K562 (cell line): ENCODE measurements at regions not wholly inside any gene's neighbourhood (a gene's known extent, or its start where the extent isn't known, plus 50 kb on each side); places are given as distances from the start of the nearest gene placed in this dataset.

Experiments used
- ATAC-seq: fragments of 200-7000 bp; cut with Tn5 transposase; 3 replicates; pipeline ENCODE4 v1.9.1; 2020; ENCODE audit warnings: moderate library complexity
- BruUV-seq: library from RNA; stranded (reverse); fragments of 400-500 nt; replicated peaks from 2 replicates; lab custom pipeline; 2021; lab: Mats Ljungman, UMichigan
- CTCF ChIA-PET: fragments of 300-600 bp; formaldehyde crosslinking; extraction: SDS; loops from one replicate; lab custom pipeline; 2021; ENCODE audit warnings: low intra/inter-chr PET ratio; lab: Yijun Ruan, JAX
- POLR2A ChIA-PET: fragments of 300-600, 350-650 bp; sonication (Branson Sonifier 250); formaldehyde crosslinking; extraction: SDS; loops from one replicate; lab custom pipeline; 2021; ENCODE audit warnings: antibody characterized with exemption, inconsistent platforms; lab: Yijun Ruan, JAX
- DNase-seq, 4 experiments: peaks; one replicate each; pipeline versions ENCODE4 v3.0.0 to v3.0.0-alpha.2; 2011 to 2018; ENCODE audit warnings: low spot score in 3 of 4, mixed read lengths in 3 of 4; ENCODE audit errors: extremely low read depth in 1 of 4
- FAIRE-seq: peaks from 2 replicates; lab custom pipeline; 2011; peaks lifted over from hg19 to GRCh38; lab: Jason Lieb, UNC
- H2AFZ ChIP-seq: 2 replicates; pipeline ENCODE4 v1.6.0; 2011; ENCODE audit warnings: low read depth, low read length, control low read depth, inconsistent platforms
- H3K27ac ChIP-seq: fragments of 200-600 bp; 3 replicates; pipeline ENCODE4 v1.8.0; 2011; ENCODE audit warnings: low read depth, mild to moderate bottlenecking, control low read depth, inconsistent platforms, low read length, moderate library complexity, mixed read lengths; ENCODE audit errors: extremely low read depth
- H3K27me3 ChIP-seq, 2 experiments: fragments of 300-600 bp in 1 of 2; 2 replicates in 1 of 2; 3 replicates in 1 of 2; pipeline versions ENCODE4 v1.6.0 to v1.8.0; 2011; ENCODE audit warnings: inconsistent platforms in 2 of 2, low read length in 2 of 2, mild to moderate bottlenecking in 1 of 2, mixed read lengths in 1 of 2, moderate library complexity in 1 of 2; ENCODE audit not compliant: control insufficient read depth in 2 of 2, insufficient read depth in 2 of 2
- H3K36me3 ChIP-seq: fragments of 300-600 bp; 3 replicates; pipeline ENCODE4 v1.8.0; 2011; ENCODE audit warnings: mild to moderate bottlenecking, low read length, inconsistent platforms; ENCODE audit not compliant: control insufficient read depth, insufficient read depth
- H3K4me1 ChIP-seq, 2 experiments: fragments of 200-600 bp in 1 of 2; replicated peaks in 1 of 2; 2 replicates in 1 of 2; 3 replicates in 1 of 2; pipeline versions ENCODE4 v1.5.1 to v1.8.0; 2011; ENCODE audit warnings: inconsistent platforms in 2 of 2, low read length in 2 of 2, mild to moderate bottlenecking in 1 of 2, mixed read lengths in 1 of 2, moderate library complexity in 1 of 2; ENCODE audit not compliant: control insufficient read depth in 2 of 2, insufficient read depth in 2 of 2
- H3K4me2 ChIP-seq: 2 replicates; pipeline ENCODE4 v1.6.1; 2011; ENCODE audit warnings: low read length, control low read depth, inconsistent platforms, mixed read lengths; ENCODE audit not compliant: insufficient read depth
- H3K4me3 ChIP-seq: fragments of 200-600 bp; sonication (generic), shearing (Covaris generic); 2 replicates; pipeline ENCODE4 v1.5.1; 2016; ENCODE audit warnings: control low read depth, inconsistent platforms
- H3K79me2 ChIP-seq: fragments of 200-600 bp; 3 replicates; pipeline ENCODE4 v1.8.0; 2011; ENCODE audit warnings: low read length, inconsistent platforms; ENCODE audit not compliant: control insufficient read depth, insufficient read depth
- H3K9ac ChIP-seq, 2 experiments: 2 replicates each; pipeline versions ENCODE4 v1.6.0 to v1.6.1; 2011; ENCODE audit warnings: low read depth in 2 of 2, low read length in 2 of 2, control low read depth in 1 of 2, inconsistent platforms in 1 of 2, mild to moderate bottlenecking in 1 of 2, mixed read lengths in 1 of 2; ENCODE audit not compliant: insufficient read depth in 1 of 2
- H3K9me1 ChIP-seq: one replicate; pipeline ENCODE4 v1.6.0; 2011; ENCODE audit warnings: inconsistent platforms, mild to moderate bottlenecking, low read length, moderate library complexity; ENCODE audit not compliant: control insufficient read depth, insufficient read depth
- H3K9me3 ChIP-seq: replicated peaks from 2 replicates; pipeline ENCODE4 v1.5.1; 2011; ENCODE audit warnings: low read depth, low read length, inconsistent platforms; ENCODE audit not compliant: control insufficient read depth, insufficient read depth
- H4K20me1 ChIP-seq: replicated peaks from 2 replicates; pipeline ENCODE4 v1.6.1; 2011; ENCODE audit warnings: low read length, inconsistent platforms, mixed read lengths; ENCODE audit not compliant: control insufficient read depth, insufficient read depth
- ATF6 ChIP-seq: sonication (generic); formaldehyde crosslinking; IDR thresholded peaks from 2 replicates; pipeline ENCODE4 v1.4.0; 2020; ENCODE audit warnings: mild to moderate bottlenecking, missing genetic modification reagents
- CSDE1 ChIP-seq, 2 experiments: fragments of 450-650 bp; IDR thresholded peaks; 2 replicates each; pipeline ENCODE4 v1.6.1; 2016; ENCODE audit warnings: mild to moderate bottlenecking in 1 of 2
- EP300 ChIP-seq: IDR thresholded peaks from 2 replicates; pipeline ENCODE4 v1.6.1; 2012; ENCODE audit warnings: low read length, improper control_type of control experiment
- FOXJ2 ChIP-seq: fragments of 200-800 bp; sonication (Bioruptor generic); IDR thresholded peaks from 2 replicates; pipeline ENCODE4 v1.6.1; 2016; ENCODE audit warnings: missing genetic modification characterization, missing compliant biosample characterization
- GABPB1 ChIP-seq: sonication (generic); formaldehyde crosslinking; IDR thresholded peaks from 2 replicates; pipeline ENCODE4 v1.8.0; 2022; ENCODE audit warnings: mild to moderate bottlenecking, missing genetic modification reagents
- LEF1 ChIP-seq: fragments of 450-650 bp; IDR thresholded peaks from 2 replicates; pipeline ENCODE4 v1.6.1; 2016; ENCODE audit warnings: mild to moderate bottlenecking
- NFIC ChIP-seq: fragments of 450-650 bp; IDR thresholded peaks from 2 replicates; pipeline ENCODE4 v1.6.1; 2017; ENCODE audit warnings: mild to moderate bottlenecking, inconsistent platforms
- NFYB ChIP-seq: IDR thresholded peaks from 2 replicates; pipeline ENCODE4 v1.6.1; 2011; ENCODE audit warnings: mild to moderate bottlenecking, moderate library complexity; ENCODE audit not compliant: insufficient read length; ENCODE audit errors: extremely low read depth
- PPARD ChIP-seq: fragments of 250-450 bp; sonication (Bioruptor Pico); IDR thresholded peaks from 2 replicates; pipeline ENCODE4 v1.8.0; 2022; ENCODE audit warnings: inconsistent platforms, mild to moderate bottlenecking, moderate library complexity
- SMARCA4 ChIP-seq: fragments of 450-650 bp; IDR thresholded peaks from 2 replicates; pipeline ENCODE4 v1.6.1; 2016
- TCF7 ChIP-seq: sonication (generic); IDR thresholded peaks from 2 replicates; pipeline ENCODE4 v1.6.1; 2016; ENCODE audit warnings: antibody characterized with exemption, borderline replicate concordance
- UBTF ChIP-seq, 2 experiments: IDR thresholded peaks; 2 replicates each; pipeline ENCODE4 v1.6.1; 2012; ENCODE audit warnings: improper control_type of control experiment in 2 of 2, low read depth in 2 of 2, low read length in 2 of 2, borderline replicate concordance in 1 of 2
- ZBTB2 ChIP-seq: fragments of 450-650 bp; IDR thresholded peaks from 2 replicates; pipeline ENCODE4 v1.6.1; 2016; ENCODE audit warnings: antibody characterized with exemption
- ZFX ChIP-seq: sonication (generic); formaldehyde crosslinking; IDR thresholded peaks from 2 replicates; pipeline ENCODE4 v1.8.0; 2022; ENCODE audit warnings: mild to moderate bottlenecking, missing genetic modification reagents, moderate library complexity
- ZNF224 ChIP-seq: sonication (generic); formaldehyde crosslinking; IDR thresholded peaks from 2 replicates; pipeline ENCODE4 v1.8.0; 2022; ENCODE audit warnings: mild to moderate bottlenecking, missing genetic modification reagents
- ZNF507 ChIP-seq: conservative IDR thresholded peaks from 2 replicates; pipeline ENCODE4 v1.6.1; 2017; ENCODE audit warnings: missing genetic modification characterization, missing compliant biosample characterization
- ZNF561 ChIP-seq: fragments of 450-650 bp; formaldehyde crosslinking; conservative IDR thresholded peaks from 2 replicates; pipeline ENCODE4 v1.4.0; 2020; ENCODE audit warnings: mild to moderate bottlenecking, moderate library complexity
- WGBS: fragments of 100-300 bp; shearing (Covaris generic); methylation state at CpG from one replicate; pipeline ENCODE4 v1.1.6; 2016; ENCODE audit warnings: low coverage, mixed read lengths; ENCODE audit not compliant: insufficient coverage; ENCODE audit errors: missing lambda C conversion rate; 5-methylcytosine and 5-hydroxymethylcytosine counted together
- in situ Hi-C: fragments of 300-500 bp; cut with MboI; formaldehyde crosslinking; loops from 4 replicates; pipeline ENCODE4 v1.15.0; 2018; ENCODE audit warnings: inconsistent platforms, mixed read lengths
- intact Hi-C: fragments of 100-400 bp; cut with micrococcal nuclease; formaldehyde crosslinking; loops from 2 replicates; pipeline ENCODE4 v1.14.2; 2022

DNA sequence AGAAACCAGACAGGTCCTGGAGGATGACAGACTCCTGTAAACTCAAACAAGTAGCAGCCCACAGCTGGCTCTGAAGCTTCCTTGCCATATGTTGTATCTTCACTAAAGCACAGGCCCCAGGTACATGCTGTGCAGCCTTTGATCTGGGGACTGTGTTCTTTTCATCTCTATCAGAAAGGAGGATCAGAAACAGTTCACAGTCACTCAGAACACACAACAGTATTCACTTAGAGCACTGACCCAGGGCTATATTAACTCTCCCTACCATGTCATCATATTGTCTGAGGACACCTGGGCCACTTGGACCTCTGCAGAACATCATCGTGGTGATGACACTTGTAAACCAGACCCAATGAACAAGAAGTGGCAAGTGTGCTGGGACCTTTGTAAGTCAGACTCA, 222.0 kb downstream of the SETD4 start (continued):
- no peak for TF ChIP-seq ATF6 (CRISPR knock-in tag)
- no peak for TF ChIP-seq UBTF (IDR thresholded peaks at IDR 0.05; ENCODE audit: borderline replicate concordance in 1 of 2, low read depth in 2 of 2, low read length in 2 of 2)
- TF ChIP-seq EP300, result no peak
- TF ChIP-seq NFYB, result no peak
- no peak for TF ChIP-seq ZFX (CRISPR knock-in tag)

DNA sequence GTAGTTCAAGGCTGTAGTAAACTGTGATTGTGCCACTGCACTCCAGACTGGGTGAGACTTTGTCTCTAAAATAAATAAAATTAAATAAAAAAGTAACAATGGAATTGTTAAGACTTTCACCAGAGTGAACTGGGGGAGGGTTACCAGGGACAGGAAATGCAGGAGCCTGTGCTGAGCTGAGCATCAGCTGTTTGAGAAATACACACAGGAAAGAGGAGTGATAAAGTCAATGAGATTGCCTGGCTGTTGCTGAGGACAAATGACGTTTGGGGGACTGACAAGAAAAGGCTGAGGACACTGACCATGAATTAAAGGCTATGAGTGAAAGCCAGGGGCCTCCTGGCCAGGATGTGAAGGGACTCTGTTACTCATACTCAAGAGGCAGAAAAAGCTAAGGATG, 226.3 kb downstream of the SETD4 start:
- FAIRE-seq (no peak), DNase-seq (no peak), ATAC-seq (no peak)
- Histone ChIP-seq H3K27me3 (0 out of 5 replicates have a peak, but pooled peaks cover 4 to 8% of the 10 kb centered on the region in 2 experiments), H3K9me3 (no peaks in the 10 kb centered on the region), H3K36me3 (no peaks in the 10 kb centered on the region), H3K79me2 (no peaks in the 10 kb centered on the region), H2AFZ (no peak overlapping the region), H3K27ac (no peak overlapping the region), H3K4me3 (no peak overlapping the region), H3K9ac (no peak overlapping the region), H3K4me1 (no peaks in the 10 kb centered on the region), H3K9me1 (no peaks in the 10 kb centered on the region), H3K4me2 (no peak overlapping the region), H4K20me1 (no peaks in the 10 kb centered on the region)
- BruUV-seq, result no TSS peak
- ChIA-PET CTCF (no interaction called here), POLR2A (interaction anchor here (0.7 kb wide), 1 partner anchor 19 kb away, joined by 4 read pairs; no protein-coding TSS in a partner anchor)
- intact Hi-C loops (no loop called here), in situ Hi-C loops (no loop called here)
- 0% methylated on average over 1 of the region's 1 CpG for WGBS
- TF ChIP-seq ZFX (CRISPR knock-in tag), result no peak
- TF ChIP-seq FOXJ2 (tag), result no peak
- no peak for TF ChIP-seq TCF7
- TF ChIP-seq NFIC, result no peak
- no peak for TF ChIP-seq SMARCA4
- no peak for TF ChIP-seq ZNF507 (tag)
- TF ChIP-seq CSDE1 (IDR thresholded peaks at IDR 0.05), result no peak
- TF ChIP-seq ZBTB2, result no peak
- TF ChIP-seq ZNF561 (CRISPR knock-in tag), result no peak
- no peak for TF ChIP-seq GABPB1 (CRISPR knock-in tag)
- no peak for TF ChIP-seq PPARD (CRISPR knock-in tag)
- TF ChIP-seq LEF1, result no peak
- no peak for TF ChIP-seq ZNF224 (CRISPR knock-in tag)
